ENCODE measurements at regions not wholly inside any gene's neighbourhood (a gene's known extent, or its start where the extent isn't known, plus 50 kb on each side); places are given as distances from the start of the nearest gene placed in this dataset.

DNA sequence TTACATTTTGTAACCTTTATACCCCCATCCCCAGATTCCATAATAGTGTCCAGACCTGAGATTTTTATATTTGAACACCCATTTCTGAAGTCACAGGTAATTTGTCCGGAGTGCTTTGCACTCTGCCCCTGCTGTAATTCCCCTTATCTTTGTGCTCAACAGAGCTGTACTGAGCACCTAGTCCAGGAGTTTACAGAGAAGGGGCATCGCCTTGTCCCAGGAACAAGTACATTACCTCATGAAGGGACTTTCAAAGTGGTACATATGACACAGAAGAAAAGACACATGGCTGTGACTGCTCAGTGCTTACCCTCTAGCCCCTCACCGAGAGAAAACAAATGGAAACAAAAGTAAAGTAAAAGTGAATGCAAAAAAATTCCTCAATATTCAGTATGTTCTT, 373.5 kb downstream of the SOX11 start:
- no peak for DNase-seq (ENCODE audit: low read depth in 3 of 3)

DNA sequence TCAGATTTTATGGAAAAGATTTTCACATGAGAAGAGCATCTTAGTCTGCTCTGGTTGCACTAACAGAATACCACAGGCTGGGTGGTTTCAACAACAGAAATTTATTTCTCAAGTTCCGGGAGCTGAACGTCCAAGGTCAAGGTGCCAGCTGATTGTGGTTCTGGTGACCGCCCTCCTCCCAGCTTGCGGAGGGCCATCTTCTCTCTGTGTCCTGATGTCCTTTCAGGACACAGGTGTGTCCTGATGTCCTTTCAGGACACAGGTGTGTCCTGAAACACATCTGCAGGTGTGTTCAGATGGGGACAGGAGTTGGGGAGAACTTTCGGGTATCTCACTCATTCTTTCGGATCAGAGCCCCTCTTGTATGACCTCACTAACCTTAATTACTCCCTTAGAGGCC, 374.9 kb downstream of the SOX11 start:
- no peak for DNase-seq (ENCODE audit: low read depth in 3 of 3)

DNA sequence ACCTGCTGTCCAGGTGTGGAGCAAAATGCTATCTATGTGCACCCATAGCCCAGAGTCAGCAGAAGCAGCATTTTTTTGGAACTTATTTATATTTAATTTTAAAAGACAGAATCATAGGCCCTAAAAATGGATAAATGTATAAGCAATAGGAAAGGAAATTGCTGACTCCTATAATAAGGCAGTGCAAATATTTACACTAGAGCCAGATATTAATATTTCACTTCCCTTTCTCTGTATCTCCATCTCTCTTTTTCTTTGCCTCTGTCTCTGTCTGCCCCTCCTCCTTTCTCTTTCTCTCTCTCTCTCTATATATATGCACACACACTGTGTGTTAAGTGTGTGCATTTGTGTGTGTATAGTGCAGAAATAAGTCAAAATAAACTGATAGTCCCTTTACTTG, 375.6 kb downstream of the SOX11 start:
- DNase-seq (ENCODE audit: low read depth in 3 of 3): no peak

DNA sequence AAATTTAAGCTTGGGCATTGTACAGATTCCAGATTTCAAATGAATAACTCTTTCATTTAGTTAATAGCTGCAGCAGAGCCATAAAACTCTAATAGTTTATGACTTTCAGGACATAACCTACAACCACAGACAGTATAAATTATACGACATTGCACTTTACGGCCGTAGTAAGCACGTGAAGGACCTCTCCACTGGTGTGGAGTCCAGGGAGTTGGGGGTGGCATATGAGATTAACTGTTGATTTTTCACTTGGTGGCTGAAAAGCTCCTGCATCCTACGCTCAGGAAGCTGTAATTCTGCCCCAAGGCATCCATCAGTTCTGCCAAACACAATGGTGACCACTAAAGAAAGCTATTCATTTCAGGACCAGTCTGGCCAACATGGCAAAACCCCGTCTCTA, 376.2 kb downstream of the SOX11 start:
- no peak for DNase-seq (ENCODE audit: low read depth in 3 of 3)

DNA sequence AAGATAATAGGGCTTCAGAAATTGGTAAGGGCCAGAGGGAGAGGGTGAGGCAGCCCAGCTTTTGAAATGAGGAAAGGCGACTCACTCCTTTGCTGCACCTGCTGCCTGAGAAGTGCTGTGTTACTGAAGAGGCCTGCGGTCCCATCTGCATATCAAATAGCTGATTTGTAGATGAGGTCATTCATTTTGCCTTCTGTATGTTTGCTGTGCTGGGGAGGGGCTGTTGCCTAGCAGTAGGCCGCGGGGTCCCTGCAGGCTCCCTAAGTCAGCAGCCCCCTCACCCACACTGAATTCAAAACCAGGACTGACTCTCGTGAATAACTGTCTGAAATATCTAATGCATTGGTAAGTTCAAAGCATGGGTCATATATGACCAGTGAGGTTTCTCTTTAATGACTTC, 377.2 kb downstream of the SOX11 start:
- DNase-seq (ENCODE audit: low read depth in 3 of 3): no peak

DNA sequence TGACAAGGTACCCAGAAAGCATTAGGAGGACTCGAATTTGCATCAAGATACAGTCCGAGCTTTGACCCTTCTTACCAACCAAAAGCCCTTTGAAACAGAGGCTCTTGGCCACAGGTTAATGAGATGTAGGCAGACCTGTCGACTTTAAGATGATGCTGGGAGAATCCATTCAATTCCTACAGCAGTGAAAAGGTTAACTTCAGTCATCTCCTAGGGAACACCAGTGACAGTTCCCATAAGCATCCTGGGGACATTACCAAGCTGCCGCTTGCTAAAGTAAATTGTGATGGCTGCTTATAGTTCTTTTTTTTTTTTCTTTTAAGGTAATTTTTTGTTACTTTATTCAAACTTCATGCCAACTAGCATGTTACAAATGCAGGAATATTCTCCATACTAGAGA, 379.3 kb downstream of the SOX11 start:
- DNase-seq (ENCODE audit: low read depth in 3 of 3): no peak

DNA sequence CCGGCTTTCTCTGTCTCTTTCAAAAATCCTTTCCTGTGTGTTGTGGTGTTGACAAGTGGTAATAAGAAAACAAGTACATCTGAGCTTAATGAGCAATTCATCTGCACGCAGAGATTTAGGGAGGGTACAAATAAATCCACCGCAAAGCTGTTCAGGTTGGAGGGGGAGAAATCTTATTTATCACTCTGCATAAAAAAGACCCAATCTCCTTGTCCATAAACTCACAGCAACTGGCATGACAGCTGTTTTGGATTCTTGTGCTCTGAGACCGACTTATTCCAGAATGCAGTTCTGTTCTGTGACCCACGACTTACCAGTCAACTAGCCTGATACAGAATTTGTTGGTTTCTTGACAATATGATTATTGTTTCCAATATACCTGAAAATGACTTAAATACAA, 380.1 kb downstream of the SOX11 start:
- DNase-seq (ENCODE audit: low read depth in 3 of 3): no peak

DNA sequence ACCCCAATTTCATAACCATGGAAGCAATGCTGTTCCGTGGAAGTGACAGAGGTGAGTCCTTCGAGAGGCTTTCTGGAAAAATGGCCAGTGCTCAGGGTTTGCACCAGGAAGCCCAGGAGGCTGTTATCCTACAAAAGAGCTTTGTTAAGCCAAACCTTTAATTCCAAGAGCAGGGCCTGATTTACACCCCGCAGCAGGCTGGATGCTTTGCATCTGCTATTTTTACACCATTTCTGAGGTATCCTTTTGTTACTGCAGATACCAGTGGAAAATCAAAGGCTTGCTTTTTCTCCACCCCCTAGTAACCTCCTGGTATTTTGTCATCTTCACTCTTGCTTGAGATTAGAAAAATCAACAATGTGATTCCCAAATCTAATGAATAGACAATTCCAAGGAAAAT, 380.6 kb downstream of the SOX11 start:
- no peak for DNase-seq (ENCODE audit: low read depth in 3 of 3)

DNA sequence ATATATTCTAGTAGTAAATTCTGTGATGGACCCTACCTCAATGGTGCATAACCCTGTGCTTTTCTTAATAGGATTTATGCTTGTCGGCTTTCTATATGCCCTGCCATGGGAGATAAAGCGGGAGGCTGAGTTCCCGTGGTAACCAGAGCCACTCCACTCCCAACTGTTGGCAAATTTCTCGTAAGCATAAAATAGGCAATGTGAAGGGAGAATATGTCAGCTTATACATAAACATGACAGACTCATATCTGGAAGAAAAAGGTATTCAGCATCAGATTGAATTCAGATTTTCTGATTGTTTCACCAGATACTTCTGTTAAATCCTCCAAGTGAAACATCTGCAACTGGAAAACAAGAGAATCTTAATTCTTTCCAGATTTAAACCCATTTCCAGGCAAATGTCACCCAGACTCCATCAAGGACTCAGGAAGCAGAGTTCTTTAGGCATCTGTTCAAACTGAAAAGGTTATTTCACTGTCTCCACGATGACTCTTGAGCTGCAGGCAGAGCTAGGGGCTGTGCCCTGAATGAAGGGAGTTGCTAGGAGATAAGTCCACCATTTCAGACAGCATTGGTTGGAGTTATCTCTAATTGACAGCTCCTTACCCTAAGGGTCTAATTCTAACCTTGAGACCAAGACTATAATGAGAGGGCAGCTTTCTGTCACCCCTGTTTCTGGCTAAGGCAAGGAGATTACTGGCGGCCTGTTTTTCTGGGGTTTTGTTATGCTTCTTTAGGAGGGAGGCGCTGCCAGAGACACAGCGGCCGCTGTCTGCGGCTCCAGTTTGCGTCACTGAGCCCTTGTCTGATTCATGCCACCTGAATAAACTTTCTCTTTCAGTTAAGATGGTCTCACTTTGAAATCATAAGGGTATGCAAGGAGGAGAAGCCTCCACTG, 381.3 kb downstream of the SOX11 start:
- no peak for DNase-seq (ENCODE audit: low read depth in 3 of 3)

DNA sequence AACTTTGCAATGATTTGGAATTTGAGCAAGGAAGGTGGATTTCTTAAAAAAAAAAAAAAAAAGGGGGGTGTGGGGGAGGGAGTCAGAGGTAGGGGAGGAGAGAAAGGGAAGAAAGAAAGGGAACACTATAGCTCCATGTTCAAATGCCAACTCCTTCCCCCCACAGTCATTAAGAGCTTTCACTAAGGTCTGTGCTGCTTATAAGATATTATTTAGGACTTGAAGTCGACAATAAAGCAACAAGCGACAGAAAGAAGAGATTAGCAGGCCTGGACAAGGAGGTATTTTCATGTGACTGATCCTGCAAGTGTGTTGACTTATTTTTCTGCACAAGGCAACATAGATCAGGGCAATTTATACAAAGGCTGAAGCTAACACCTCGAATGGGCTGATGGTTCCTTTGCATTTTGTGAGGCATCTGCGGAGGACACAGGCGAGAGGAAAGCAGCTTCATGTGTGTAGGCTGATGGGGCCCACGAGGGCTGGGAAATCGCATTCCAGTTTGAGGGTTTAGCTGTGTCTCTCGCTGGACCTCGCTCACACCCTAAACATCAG, 382.0 kb downstream of the SOX11 start:
- no peak for DNase-seq (ENCODE audit: low read depth in 3 of 3)

DNA sequence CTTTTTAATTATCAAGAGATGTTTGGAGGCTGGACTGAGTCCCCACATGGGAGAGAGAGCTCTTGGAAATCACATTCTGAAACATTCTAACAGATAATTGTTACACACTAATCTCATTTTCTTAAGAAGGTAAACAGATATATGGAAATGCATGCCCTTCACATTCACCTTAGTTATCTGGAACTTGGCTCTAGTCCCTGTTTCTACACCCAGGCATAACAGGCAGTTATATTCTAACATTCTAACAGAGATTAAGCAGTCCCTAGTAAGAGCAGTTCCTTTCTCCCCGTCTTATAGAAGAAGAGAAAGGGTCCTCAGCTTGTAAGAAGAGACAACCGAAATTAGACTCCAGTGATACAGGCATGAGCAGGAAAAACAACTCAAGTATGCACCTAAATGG, 385.4 kb downstream of the SOX11 start:
- DNase-seq (ENCODE audit: low read depth in 3 of 3): no peak

DNA sequence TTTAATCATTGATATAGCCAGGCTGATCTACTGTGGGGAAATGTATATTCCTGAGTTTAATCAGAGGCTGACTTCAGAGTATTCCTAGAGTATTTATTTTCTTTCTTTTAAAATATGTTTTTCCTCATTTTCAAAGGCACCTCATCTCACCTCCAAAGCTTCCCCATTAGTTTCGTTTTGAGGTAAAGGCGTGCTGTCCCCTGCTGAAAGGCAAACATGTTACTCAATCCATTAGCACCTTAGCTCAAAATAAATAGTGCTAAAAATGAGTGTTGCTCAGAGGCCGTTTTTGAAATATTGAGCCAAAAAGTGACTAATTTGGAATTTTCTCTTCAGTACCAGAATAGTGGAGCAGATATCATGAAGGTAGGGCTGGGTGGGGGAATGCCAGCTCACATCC, 386.2 kb downstream of the SOX11 start:
- no peak for DNase-seq (ENCODE audit: low read depth in 3 of 3)

DNA sequence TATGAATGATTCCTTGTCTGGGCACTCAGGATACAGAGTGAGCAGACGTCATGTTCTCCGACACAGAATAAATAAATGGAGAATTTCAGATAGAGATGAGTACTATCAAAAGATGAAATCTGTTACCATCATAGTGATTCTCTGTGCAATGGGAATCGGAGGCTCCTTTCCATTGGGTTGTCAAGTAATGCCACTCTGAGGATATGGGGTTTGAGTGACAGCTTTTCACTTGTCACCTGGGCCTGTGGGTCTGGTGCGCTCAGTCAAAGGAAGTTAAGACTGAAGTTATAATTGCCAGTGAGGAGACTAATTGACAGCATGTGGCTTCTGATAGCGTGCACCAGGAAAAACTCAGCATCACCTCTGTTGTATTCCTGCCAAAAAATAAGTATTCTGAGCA, 387.2 kb downstream of the SOX11 start:
- DNase-seq (ENCODE audit: low read depth in 3 of 3): no peak

DNA sequence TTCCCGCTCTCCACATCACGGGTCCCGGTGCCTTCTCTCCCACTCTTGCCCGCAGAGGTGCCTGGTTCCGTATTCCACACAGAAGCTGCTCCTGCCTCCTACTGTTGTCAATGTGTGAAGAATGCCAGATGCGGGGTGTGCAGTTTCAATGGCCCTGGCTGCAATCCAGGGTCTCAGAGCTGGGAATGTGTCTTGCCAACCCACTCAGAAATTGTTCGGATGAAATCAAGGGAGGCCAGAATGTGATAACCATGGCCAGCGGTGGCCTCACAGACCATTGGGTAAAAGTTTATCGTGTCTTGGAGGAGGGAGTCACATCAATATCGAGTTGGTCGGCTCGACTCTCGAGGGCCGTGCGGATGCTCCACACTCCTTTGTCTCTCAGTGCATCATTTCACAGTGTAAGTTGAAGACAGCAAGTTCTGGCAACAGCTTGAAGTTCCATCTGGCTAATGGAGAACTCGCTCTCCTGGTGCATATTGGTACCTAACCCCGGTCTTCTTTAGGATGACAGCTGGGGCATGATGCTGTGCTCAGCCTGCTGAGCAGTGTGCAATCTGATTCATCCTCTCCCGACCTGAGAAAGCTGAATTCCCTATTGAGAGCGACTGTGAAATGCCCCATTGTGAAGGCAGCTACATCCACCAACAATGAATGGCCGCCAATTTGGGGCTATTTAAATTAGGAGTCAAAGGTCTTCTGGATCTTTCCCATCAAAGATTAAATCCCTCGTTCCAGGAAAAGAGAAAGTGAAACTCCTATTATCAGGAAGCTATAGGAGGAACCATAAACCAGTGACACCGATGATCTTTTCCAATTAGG, 389.0 kb downstream of the SOX11 start:
- DNase-seq (ENCODE audit: low read depth in 3 of 3): no peak

DNA sequence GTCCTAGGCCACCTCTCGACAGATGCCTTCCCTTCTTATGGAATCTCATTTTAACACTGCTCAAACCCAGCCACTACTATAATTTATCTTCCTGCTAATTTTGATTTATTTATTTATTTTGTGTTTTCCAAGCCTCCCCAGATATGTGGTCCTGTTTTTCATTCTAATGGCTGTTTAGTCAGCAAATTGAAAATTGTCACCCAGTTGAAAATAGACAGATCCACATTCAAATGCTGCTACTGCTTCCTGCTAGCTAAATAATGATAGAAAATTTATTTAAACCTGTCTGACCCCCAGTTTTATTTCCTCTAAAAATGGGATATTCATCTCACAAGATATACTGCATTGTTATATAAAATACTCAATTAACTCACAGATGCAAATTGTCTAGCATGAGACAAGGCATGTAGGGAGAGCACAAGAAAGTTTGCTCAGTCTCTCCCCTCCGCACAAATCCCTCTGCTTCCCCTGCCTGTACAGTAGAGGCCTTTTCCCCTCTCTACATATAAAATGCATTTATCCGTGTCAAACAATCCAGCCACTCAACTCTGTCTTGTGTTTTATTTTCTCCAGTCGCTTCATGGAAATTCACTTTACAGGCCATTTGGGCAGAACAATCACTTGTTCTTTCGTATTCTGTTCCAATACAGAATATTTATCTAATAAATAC, 389.9 kb downstream of the SOX11 start:
- DNase-seq (ENCODE audit: low read depth in 3 of 3): no peak

DNA sequence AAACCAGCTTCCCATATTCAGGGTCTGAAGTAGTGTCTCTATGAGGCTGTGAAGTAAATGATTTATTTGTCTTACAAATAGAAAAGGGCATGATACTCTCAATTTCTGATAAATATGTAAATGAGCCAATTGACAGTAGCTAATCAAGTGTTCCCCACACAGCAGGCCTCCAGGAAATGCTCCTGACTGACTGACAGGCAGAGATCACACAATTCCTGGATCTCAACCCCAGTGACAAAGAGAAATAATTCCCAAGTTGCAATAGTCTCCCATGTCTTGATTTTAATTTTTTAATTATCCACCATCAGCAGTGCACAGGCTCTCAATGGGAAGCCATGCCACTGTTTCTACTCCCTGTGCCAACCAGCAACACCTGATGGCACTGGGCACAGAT, 390.4 kb downstream of the SOX11 start:
- no peak for DNase-seq (ENCODE audit: low read depth in 3 of 3)

DNA sequence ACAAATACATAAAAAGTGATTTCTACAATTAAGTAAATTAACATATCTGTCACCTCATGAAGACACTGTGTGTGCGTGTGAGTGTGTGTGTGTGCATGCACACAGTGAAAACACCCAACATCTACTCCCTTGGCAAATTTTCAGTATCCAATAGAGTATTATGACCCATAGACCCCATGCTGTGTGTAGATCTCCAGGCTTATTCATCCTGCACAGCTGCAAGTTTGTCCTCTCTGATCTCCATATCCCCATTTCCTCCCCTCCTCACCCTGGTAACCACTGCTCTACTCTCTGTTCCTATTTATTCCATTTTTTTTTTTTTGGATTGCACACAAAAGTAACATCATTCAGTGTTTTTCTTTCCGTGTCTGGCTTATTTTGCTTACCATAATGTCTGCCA, 391.0 kb downstream of the SOX11 start:
- no peak for DNase-seq (ENCODE audit: low read depth in 3 of 3)

DNA sequence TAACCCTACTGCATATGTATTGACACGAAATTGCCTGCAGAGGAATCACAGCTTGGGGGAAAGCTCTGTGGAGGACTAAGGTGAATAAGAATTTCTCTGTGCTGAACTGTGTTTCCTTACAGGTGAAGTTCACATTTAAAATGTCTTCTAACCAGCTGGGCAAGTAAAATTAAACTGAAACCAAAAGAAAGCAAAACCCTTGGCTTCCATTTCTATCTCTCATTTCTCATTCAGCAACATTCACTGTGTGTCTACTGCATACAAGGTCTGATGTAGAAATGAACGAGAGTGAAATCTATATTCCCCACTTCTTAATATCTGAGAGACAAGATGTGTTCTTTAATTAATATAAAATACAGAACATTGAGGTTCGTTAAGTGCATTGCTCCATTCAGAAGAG, 397.3 kb downstream of the SOX11 start:
- DNase-seq (ENCODE audit: low read depth in 3 of 3): no peak

DNA sequence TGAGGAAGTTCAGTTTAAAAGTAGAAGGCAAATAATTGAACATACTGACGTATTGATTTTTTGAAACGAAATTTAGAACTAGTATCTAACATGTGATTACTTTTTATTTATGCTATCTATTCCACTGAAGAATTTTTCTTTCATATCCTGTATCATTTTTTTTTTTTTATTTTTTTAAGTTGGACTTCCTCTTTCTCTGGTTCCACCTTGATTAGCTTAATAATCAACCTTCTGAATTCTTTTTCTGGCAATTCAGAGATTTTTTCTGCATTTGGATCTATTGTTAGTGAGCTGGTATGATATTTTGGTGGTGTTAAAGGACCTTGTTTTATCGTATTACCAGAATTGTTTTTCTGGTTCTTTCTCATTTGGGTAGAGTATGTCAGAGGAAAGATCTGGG, 411.2 kb downstream of the SOX11 start:
- no peak for DNase-seq (ENCODE audit: low read depth in 3 of 3)

DNA sequence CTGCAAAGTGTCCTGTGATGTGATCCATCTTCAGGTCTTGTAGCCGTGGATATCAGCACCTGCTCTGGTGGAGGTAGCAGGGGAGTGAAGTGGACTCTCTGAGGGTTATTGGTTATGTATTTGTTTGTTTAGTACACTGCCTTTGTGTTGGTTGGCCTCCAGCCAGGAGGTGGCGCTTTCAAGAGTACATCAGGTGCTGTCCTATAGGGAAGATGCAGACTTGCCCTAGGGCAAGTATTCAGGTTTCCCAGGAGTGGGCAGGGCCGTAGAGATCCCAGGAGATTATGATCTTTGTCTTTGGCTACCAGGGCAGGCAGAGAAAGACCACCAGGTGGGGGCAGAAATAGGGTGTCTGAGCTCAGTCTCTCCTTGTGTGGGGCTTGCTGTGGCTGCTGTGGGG, 411.8 kb downstream of the SOX11 start:
- DNase-seq (ENCODE audit: low read depth in 3 of 3): no peak

DNA sequence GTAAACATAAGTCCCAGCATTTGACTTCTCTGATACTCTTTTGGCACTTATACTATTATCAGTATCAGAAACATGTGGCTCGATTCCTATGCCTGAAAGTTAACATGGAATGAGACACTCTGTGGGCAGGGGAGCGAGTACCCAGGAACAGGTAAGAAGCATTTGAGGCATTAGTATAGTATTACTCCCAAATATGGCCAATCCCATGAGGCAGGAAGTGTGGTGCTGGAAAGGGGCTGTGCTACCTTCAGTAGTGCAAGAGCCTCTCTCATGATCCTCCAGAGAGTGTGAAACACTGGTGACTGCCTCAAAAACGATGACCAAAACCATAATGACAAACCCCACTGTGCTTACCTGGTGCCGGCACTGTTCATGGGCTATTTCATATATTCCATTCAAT, 415.1 kb downstream of the SOX11 start:
- no peak for DNase-seq (ENCODE audit: low read depth in 3 of 3)

DNA sequence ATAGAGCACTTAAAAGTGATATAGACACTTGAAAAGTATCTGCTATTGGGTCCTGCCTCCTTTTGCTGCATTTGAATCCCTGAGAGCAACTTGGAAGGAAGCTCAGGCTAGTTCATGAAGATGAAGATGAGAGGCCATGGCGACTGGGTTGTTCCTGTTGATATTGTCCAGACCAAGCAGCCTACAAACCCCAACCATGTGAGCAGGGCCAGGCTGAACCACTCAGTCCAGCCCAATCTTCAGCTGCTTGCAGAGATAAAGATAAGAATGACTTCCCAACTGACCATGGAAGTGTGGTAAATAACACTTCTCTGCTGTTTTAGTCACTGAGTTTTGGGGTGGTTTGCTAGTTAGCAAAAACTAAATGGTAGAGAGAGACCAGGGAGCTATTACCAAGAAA, 417.6 kb downstream of the SOX11 start:
- no peak for DNase-seq (ENCODE audit: low read depth in 3 of 3)
